Activated CD8-positive, alpha-beta memory T cell treated with anti-CD3 and anti-CD28 coated beads, Interleukin-2, amount 50 U/mL, for 48 hours (primary cell): ENCODE measurements at regions not wholly inside any gene's neighbourhood (a gene's known extent, or its start where the extent isn't known, plus 50 kb on each side); places are given as distances from the start of the nearest gene placed in this dataset.

ENCODE experiments used
- DNase-seq: peaks from one replicate; pipeline ENCODE4 v3.0.0-alpha.2; 2020

DNA sequence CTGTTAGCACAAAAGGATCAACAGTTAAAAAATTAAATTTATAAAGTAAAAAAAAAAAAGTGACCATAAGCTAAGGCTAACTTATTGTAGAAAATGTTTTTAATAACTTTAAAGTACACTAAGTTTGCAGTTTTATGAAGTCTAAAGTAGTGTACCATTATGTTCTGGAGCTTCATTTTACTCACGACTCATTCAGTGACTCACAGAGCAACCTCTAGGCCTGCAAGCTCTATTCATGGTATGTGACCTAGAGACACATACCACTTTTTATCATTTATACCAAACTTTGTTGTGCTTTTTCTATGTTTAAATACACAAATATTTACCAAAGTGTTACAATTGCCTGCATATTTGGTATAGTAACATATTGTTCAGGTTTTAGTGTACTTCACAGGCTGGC, 1552.3 kb downstream of the OTOL1 start:
- no peak for DNase-seq

DNA sequence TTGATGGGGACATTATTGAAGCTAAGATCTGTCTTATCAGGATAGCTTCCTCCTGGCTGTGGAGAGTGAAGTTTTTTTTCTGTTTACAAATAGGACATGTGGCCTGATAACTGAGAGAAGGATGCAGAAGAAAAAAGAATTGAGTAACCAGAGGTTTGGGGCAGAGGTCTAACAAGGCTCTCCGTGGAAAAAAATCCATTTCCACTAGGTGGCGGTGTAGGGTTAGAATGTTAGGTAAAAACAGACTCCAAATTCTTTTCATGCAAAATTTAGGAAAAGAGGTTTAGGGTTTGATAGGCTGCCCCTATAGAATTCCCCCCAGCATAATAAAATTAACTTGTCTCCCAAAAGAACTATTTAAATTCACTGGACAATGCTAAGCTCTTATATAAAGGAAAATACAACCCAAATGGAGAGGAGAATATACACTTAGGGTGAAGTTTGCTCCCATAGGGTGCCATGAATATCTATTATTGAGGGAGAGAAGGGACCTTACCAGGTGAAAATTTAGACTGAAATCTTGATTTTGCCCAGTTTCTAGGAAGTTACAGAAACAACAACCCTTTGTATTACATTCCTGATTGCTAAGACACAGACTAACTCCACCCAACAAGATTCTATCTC, 1560.4 kb downstream of the OTOL1 start:
- no peak for DNase-seq

DNA sequence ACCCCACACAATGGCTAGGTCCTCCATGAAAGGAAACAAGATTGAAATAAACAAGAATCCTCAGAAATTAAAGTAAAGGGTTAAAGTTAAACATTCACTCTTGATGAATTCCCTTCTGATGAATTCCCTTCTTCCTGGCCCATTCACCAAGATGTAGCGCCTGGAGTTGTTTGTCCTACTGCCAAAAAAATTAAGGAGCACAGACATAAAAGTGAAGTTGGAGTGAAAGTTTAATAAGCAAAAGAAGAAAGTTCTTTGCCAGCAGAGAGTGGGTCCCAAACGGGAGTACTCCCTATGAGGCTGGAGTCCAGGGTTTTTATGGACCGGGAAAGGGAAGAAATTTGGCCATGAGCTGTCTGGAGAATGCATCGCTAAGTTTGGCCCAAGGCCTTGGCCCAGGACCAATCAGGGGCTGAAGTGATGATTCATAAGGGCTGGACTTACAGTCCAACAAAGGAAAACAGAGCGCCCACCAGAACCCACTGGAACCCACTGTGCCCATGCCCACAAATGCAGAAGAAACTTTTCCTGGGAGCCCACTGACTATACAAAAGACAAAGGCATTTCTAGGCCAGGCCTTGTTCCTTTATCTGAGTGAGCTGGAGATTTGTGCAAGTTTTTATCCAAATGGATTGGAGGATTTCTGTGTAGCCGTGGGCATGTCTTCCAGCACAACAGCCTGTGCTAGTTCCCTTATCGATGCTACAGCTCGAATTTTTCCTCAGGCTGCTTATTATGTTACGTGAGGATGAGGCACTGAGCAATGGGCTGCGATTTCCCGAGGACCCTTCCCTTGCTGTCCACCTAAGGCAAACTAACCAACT, 1561.6 kb downstream of the OTOL1 start:
- DNase-seq = no peak

DNA sequence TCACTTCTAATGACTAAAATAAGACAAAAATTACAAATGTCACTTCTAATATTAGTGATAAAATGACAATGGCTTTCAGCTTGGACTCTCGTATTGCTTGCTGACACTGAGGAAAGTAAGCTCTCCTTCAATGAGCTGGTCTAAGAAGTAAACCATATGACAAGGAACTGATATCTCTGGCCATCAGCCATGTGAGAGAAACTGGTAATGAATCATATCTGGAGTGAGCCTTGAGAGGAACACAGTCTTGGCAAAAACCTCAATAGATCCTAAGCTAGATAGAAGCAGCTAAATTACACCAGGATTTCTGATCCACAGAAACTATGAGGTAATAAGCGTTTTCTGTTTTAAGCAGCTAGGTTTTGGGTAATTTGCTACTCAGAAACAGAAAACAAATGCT, 1575.1 kb downstream of the OTOL1 start:
- no peak for DNase-seq
